ENCODE measurements at regions not wholly inside any gene's neighbourhood (a gene's known extent, or its start where the extent isn't known, plus 50 kb on each side); places are given as distances from the start of the nearest gene placed in this dataset.

- H3K4me3 Mint-ChIP-seq, result no peak overlapping the region
- peaks cover 20% of the 10 kb centered on the region for H3K27me3 Mint-ChIP-seq (ENCODE audit: low read depth)
- no peaks in the 10 kb centered on the region for H3K9me3 Mint-ChIP-seq
- no peaks in the 10 kb centered on the region for H3K36me3 Mint-ChIP-seq (ENCODE audit: low read depth)
- no peaks in the 10 kb centered on the region for H3K4me1 Mint-ChIP-seq (ENCODE audit: low read depth)
- no peak overlapping the region for H3K27ac Mint-ChIP-seq
Observed at GRCh38 chr20:51204794-51205193, 181.9 kb upstream of the KCNG1 start.

GRCh38 chr20:51204051-51204715 lies 181.3 kb upstream of the KCNG1 start:
- Mint-ChIP-seq H3K36me3 (ENCODE audit: low read depth) (no peaks in the 10 kb centered on the region), H3K27me3 (ENCODE audit: low read depth) (peaks cover 20% of the 10 kb centered on the region), H3K4me1 (ENCODE audit: low read depth) (no peaks in the 10 kb centered on the region), H3K27ac (no peak overlapping the region), H3K9me3 (no peaks in the 10 kb centered on the region), H3K4me3 (no peak overlapping the region)

GRCh38 chr20:51202304-51202703 lies 179.4 kb upstream of the KCNG1 start:
- Mint-ChIP-seq H3K27me3 (ENCODE audit: low read depth) (peaks cover 5% of the 10 kb centered on the region), H3K4me1 (ENCODE audit: low read depth) (no peaks in the 10 kb centered on the region), H3K9me3 (no peaks in the 10 kb centered on the region), H3K36me3 (ENCODE audit: low read depth) (no peaks in the 10 kb centered on the region), H3K4me3 (no peak overlapping the region), H3K27ac (no peak overlapping the region)

- H3K27ac Mint-ChIP-seq, result no peak overlapping the region
- H3K4me1 Mint-ChIP-seq (ENCODE audit: low read depth), result no peaks in the 10 kb centered on the region
- H3K4me3 Mint-ChIP-seq, result no peak overlapping the region
- H3K9me3 Mint-ChIP-seq, result no peaks in the 10 kb centered on the region
- no peaks in the 10 kb centered on the region for H3K36me3 Mint-ChIP-seq (ENCODE audit: low read depth)
- H3K27me3 Mint-ChIP-seq (ENCODE audit: low read depth), result peaks cover 4% of the 10 kb centered on the region
Observed at GRCh38 chr20:51199920-51200319, 177.0 kb upstream of the KCNG1 start.

GRCh38 chr20:51198876-51199523 lies 176.1 kb upstream of the KCNG1 start:
- H3K36me3 Mint-ChIP-seq (ENCODE audit: low read depth), result no peaks in the 10 kb centered on the region
- H3K27ac Mint-ChIP-seq, result no peak overlapping the region
- H3K9me3 Mint-ChIP-seq, result no peaks in the 10 kb centered on the region
- H3K4me1 Mint-ChIP-seq (ENCODE audit: low read depth), result no peaks in the 10 kb centered on the region
- peaks cover 4% of the 10 kb centered on the region for H3K27me3 Mint-ChIP-seq (ENCODE audit: low read depth)
- H3K4me3 Mint-ChIP-seq, result no peak overlapping the region

GRCh38 chr20:51198238-51198637 lies 175.3 kb upstream of the KCNG1 start:
- Mint-ChIP-seq H3K27me3 (ENCODE audit: low read depth) (peaks cover 4% of the 10 kb centered on the region), H3K4me1 (ENCODE audit: low read depth) (no peaks in the 10 kb centered on the region), H3K27ac (no peak overlapping the region), H3K4me3 (no peak overlapping the region), H3K9me3 (no peaks in the 10 kb centered on the region), H3K36me3 (ENCODE audit: low read depth) (no peaks in the 10 kb centered on the region)

- no peaks in the 10 kb centered on the region for H3K9me3 Mint-ChIP-seq
- H3K4me3 Mint-ChIP-seq, result no peak overlapping the region
- no peaks in the 10 kb centered on the region for H3K4me1 Mint-ChIP-seq (ENCODE audit: low read depth)
- H3K36me3 Mint-ChIP-seq (ENCODE audit: low read depth), result no peaks in the 10 kb centered on the region
- peaks cover 4% of the 10 kb centered on the region for H3K27me3 Mint-ChIP-seq (ENCODE audit: low read depth)
- H3K27ac Mint-ChIP-seq, result no peak overlapping the region
Observed at GRCh38 chr20:51196991-51197651, 174.2 kb upstream of the KCNG1 start.

- no peaks in the 10 kb centered on the region for H3K9me3 Mint-ChIP-seq
- no peak overlapping the region for H3K4me3 Mint-ChIP-seq
- no peak overlapping the region for H3K27ac Mint-ChIP-seq
Observed at GRCh38 chr20:51195990-51196389, 173.1 kb upstream of the KCNG1 start.

GRCh38 chr20:51195419-51195901 lies 172.6 kb upstream of the KCNG1 start:
- H3K4me3 Mint-ChIP-seq, result no peak overlapping the region
- H3K27me3 Mint-ChIP-seq (ENCODE audit: low read depth), result peaks cover 4% of the 10 kb centered on the region
- H3K36me3 Mint-ChIP-seq (ENCODE audit: low read depth), result no peaks in the 10 kb centered on the region
- no peak overlapping the region for H3K27ac Mint-ChIP-seq
- H3K4me1 Mint-ChIP-seq (ENCODE audit: low read depth), result no peaks in the 10 kb centered on the region
- H3K9me3 Mint-ChIP-seq, result no peaks in the 10 kb centered on the region

More at GRCh38 chr20:51195990-51196389, 173.1 kb upstream of the KCNG1 start:
- Mint-ChIP-seq H3K27me3 (ENCODE audit: low read depth) (peaks cover 4% of the 10 kb centered on the region), H3K36me3 (ENCODE audit: low read depth) (no peaks in the 10 kb centered on the region), H3K4me1 (ENCODE audit: low read depth) (no peaks in the 10 kb centered on the region)

GRCh38 chr20:51193066-51193772 lies 170.3 kb upstream of the KCNG1 start:
- Mint-ChIP-seq H3K4me3 (no peak overlapping the region), H3K27me3 (ENCODE audit: low read depth) (peaks cover 4% of the 10 kb centered on the region), H3K9me3 (no peaks in the 10 kb centered on the region), H3K27ac (no peak overlapping the region), H3K4me1 (ENCODE audit: low read depth) (no peaks in the 10 kb centered on the region), H3K36me3 (ENCODE audit: low read depth) (no peaks in the 10 kb centered on the region)

GRCh38 chr20:51190783-51191180 lies 167.9 kb upstream of the KCNG1 start:
- no peak overlapping the region for H3K4me3 Mint-ChIP-seq
- no peaks in the 10 kb centered on the region for H3K9me3 Mint-ChIP-seq
- H3K27ac Mint-ChIP-seq, result no peak overlapping the region
- H3K27me3 Mint-ChIP-seq (ENCODE audit: low read depth), result no peaks in the 10 kb centered on the region
- H3K36me3 Mint-ChIP-seq (ENCODE audit: low read depth), result no peaks in the 10 kb centered on the region
- no peaks in the 10 kb centered on the region for H3K4me1 Mint-ChIP-seq (ENCODE audit: low read depth)

GRCh38 chr20:51189814-51190782 lies 167.2 kb upstream of the KCNG1 start:
- no peak overlapping the region for H3K27ac Mint-ChIP-seq
- no peaks in the 10 kb centered on the region for H3K36me3 Mint-ChIP-seq (ENCODE audit: low read depth)
- H3K27me3 Mint-ChIP-seq (ENCODE audit: low read depth), result no peaks in the 10 kb centered on the region
- H3K9me3 Mint-ChIP-seq, result no peaks in the 10 kb centered on the region
- no peaks in the 10 kb centered on the region for H3K4me1 Mint-ChIP-seq (ENCODE audit: low read depth)
- no peak overlapping the region for H3K4me3 Mint-ChIP-seq

GRCh38 chr20:51188941-51189340 lies 166.0 kb upstream of the KCNG1 start:
- Mint-ChIP-seq H3K27ac (no peak overlapping the region), H3K4me1 (ENCODE audit: low read depth) (no peaks in the 10 kb centered on the region), H3K27me3 (ENCODE audit: low read depth) (no peaks in the 10 kb centered on the region), H3K9me3 (no peaks in the 10 kb centered on the region), H3K4me3 (no peak overlapping the region), H3K36me3 (ENCODE audit: low read depth) (no peaks in the 10 kb centered on the region)

GRCh38 chr20:51187261-51187660 lies 164.4 kb upstream of the KCNG1 start:
- Mint-ChIP-seq H3K36me3 (ENCODE audit: low read depth) (no peaks in the 10 kb centered on the region), H3K4me1 (ENCODE audit: low read depth) (no peaks in the 10 kb centered on the region), H3K9me3 (no peaks in the 10 kb centered on the region), H3K27me3 (ENCODE audit: low read depth) (peaks cover 5% of the 10 kb centered on the region), H3K4me3 (no peak overlapping the region), H3K27ac (no peak overlapping the region)

Measured in T-helper 1 cell treated with Interleukin-12 subunit alpha and Interleukin-12 subunit beta and Interleukin-4 antibody, amounts not matched to agents 30 μg/mL and 1 μg/mL, for 36 hours (primary cell).